Gastrocnemius medialis (tissue), 4 donors: ENCODE measurements at regions not wholly inside any gene's neighbourhood (a gene's known extent, or its start where the extent isn't known, plus 50 kb on each side); places are given as distances from the start of the nearest gene placed in this dataset.

Experiments used
- CTCF ChIP-seq, 5 experiments: fragments of 450-650 bp in 3 of 5; fragments of 200-600 bp in 2 of 5; sonication (generic) in 2 of 5; IDR thresholded peaks in 4 of 5; conservative IDR thresholded peaks in 1 of 5; 1 replicate in 4 of 5; 2 replicates in 1 of 5; pipeline ENCODE4 v1.5.1; 2016 to 2019; ENCODE audit warnings: antibody characterized with exemption in 5 of 5, mild to moderate bottlenecking in 3 of 5, moderate library complexity in 3 of 5
- POLR2A ChIP-seq, 2 donors: fragments of 450-650 bp; IDR thresholded peaks; one replicate each; pipeline ENCODE4 v1.6.1; 2017; ENCODE audit warnings: antibody characterized with exemption in 2 of 2, mild to moderate bottlenecking in 2 of 2, moderate library complexity in 2 of 2

- TF ChIP-seq CTCF (IDR thresholded peaks at IDR 0.05 in 4 of 5, conservative IDR thresholded peaks at IDR 0.05 in 1 of 5) (no peak), POLR2A (IDR thresholded peaks at IDR 0.05) (no peak)
Measured at GRCh38 chr3:135792174-135792573, 173.4 kb upstream of the PPP2R3A start.
